ENCODE measurements at regions not wholly inside any gene's neighbourhood (a gene's known extent, or its start where the extent isn't known, plus 50 kb on each side); places are given as distances from the start of the nearest gene placed in this dataset.

- CTCF ChIA-PET, result no interaction called here
- FAIRE-seq, result no peak
- no peak overlapping the region for H3K4me2 ChIP-seq (ENCODE audit: insufficient read depth, low read length)
- no peaks in the 10 kb centered on the region for H3K27me3 ChIP-seq (ENCODE audit: control insufficient read depth in 2 of 2, insufficient read depth in 2 of 2, low read length in 2 of 2)
- no peaks in the 10 kb centered on the region for H3K9me1 ChIP-seq (replicated peaks; ENCODE audit: control insufficient read depth, extremely low read depth, insufficient read depth, low read length)
- no peaks in the 10 kb centered on the region for H4K20me1 ChIP-seq (replicated peaks; ENCODE audit: control insufficient read depth, extremely low read depth, insufficient read depth, low read length)
- POLR2A ChIA-PET, result no interaction called here
- DNase-seq (ENCODE audit: low read depth, low spot score), result no peak
- no peaks in the 10 kb centered on the region for H3K79me2 ChIP-seq (ENCODE audit: control insufficient read depth, insufficient read depth, low read length)
- H3K27ac ChIP-seq (ENCODE audit: insufficient read depth, low read depth, low read length), result no peak overlapping the region
- no peaks in the 10 kb centered on the region for H3K4me1 ChIP-seq (ENCODE audit: control insufficient read depth, extremely low read depth, insufficient read depth, low read length)
- BruUV-seq (replicated peaks), result no TSS peak
- H3K4me3 ChIP-seq (replicated peaks in 1 of 3; ENCODE audit: insufficient read depth in 1 of 3, low read depth in 1 of 3, low read length in 3 of 3), result no peak overlapping the region
- no peaks in the 10 kb centered on the region for H3K36me3 ChIP-seq (ENCODE audit: control insufficient read depth in 2 of 2, extremely low read depth in 1 of 2, insufficient read depth in 2 of 2, low read length in 2 of 2)
- no peak overlapping the region for H3K9ac ChIP-seq (replicated peaks; ENCODE audit: extremely low read depth, insufficient read depth, low read length)
- dilution Hi-C loops (cut with MboI; ENCODE audit: extremely low pct_ligation_motif_present, low sequenced_read_pairs) (no loop called here), intact Hi-C loops (cut with micrococcal nuclease) (no loop called here)
- TF ChIP-seq JUN (IDR thresholded peaks at IDR 0.05; ENCODE audit: borderline replicate concordance, insufficient read depth, insufficient read length, low read depth), result no peak
- TF ChIP-seq MYC (IDR thresholded peaks at IDR 0.05; ENCODE audit: low read depth, low read length), result no peak
- TF ChIP-seq POLR2AphosphoS5 (IDR thresholded peaks at IDR 0.05; ENCODE audit: insufficient read depth, low read depth, low read length), result no peak
- TF ChIP-seq GATA2 (IDR thresholded peaks at IDR 0.05; ENCODE audit: insufficient read depth, insufficient read length, low read depth, low read length), result no peak
- no peak for TF ChIP-seq POLR2A (IDR thresholded peaks at IDR 0.05; ENCODE audit: low read depth, low read length)
- TF ChIP-seq FOS (IDR thresholded peaks at IDR 0.05; ENCODE audit: borderline replicate concordance, insufficient read depth, low read length), result no peak
- TF ChIP-seq EZH2 (IDR thresholded peaks at IDR 0.05; ENCODE audit: borderline replicate concordance, low read depth, low read length, severe bottlenecking), result no peak
- TF ChIP-seq CTCF (IDR thresholded peaks at IDR 0.05; ENCODE audit: extremely low read depth in 1 of 2, insufficient read depth in 1 of 2, low read depth in 1 of 2, low read length in 2 of 2), result no peak
- no peak overlapping the region for H2AFZ ChIP-seq (ENCODE audit: low read depth, low read length)
- H3K9me3 ChIP-seq (replicated peaks; ENCODE audit: control insufficient read depth, insufficient read depth, low read length), result no peaks in the 10 kb centered on the region
These were observed 424.5 kb downstream of the DMRT2 start for GRCh38 chr9:1474671-1475070.

All from endothelial cell of umbilical vein (primary cell).